ENCODE measurements at regions not wholly inside any gene's neighbourhood (a gene's known extent, or its start where the extent isn't known, plus 50 kb on each side); places are given as distances from the start of the nearest gene placed in this dataset.

DNA sequence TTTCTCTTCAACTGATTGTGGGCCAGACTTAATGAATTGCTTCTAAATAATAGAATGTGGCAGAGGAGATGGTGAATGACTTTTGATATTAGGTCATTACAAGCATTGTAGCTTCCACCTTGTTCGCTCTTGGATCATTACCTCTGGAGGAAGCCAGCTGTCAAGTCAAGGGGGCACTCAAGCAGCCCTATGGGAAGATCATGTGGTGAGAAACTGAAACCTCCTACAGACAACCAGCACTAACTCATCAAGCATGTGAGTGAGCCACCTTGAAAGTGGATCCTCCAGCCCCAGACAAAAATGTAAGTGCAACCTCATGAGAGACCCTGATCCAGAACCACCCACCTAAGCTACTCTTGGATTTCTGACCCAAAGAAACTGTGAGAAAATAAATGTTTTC, 109.8 kb upstream of the TBC1D5 start:
- H3K4me3 ChIP-seq (replicated peaks; ENCODE audit: low read depth, low read length): no peak overlapping the region
- TF ChIP-seq, protein P1, sequence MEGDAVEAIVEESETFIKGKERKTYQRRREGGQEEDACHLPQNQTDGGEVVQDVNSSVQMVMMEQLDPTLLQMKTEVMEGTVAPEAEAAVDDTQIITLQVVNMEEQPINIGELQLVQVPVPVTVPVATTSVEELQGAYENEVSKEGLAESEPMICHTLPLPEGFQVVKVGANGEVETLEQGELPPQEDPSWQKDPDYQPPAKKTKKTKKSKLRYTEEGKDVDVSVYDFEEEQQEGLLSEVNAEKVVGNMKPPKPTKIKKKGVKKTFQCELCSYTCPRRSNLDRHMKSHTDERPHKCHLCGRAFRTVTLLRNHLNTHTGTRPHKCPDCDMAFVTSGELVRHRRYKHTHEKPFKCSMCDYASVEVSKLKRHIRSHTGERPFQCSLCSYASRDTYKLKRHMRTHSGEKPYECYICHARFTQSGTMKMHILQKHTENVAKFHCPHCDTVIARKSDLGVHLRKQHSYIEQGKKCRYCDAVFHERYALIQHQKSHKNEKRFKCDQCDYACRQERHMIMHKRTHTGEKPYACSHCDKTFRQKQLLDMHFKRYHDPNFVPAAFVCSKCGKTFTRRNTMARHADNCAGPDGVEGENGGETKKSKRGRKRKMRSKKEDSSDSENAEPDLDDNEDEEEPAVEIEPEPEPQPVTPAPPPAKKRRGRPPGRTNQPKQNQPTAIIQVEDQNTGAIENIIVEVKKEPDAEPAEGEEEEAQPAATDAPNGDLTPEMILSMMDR (IDR thresholded peaks at IDR 0.05; ENCODE audit: low read depth, low read length, missing control alignments): no peak
- no peak for DNase-seq (ENCODE audit: extremely low read depth, low read depth)

DNA sequence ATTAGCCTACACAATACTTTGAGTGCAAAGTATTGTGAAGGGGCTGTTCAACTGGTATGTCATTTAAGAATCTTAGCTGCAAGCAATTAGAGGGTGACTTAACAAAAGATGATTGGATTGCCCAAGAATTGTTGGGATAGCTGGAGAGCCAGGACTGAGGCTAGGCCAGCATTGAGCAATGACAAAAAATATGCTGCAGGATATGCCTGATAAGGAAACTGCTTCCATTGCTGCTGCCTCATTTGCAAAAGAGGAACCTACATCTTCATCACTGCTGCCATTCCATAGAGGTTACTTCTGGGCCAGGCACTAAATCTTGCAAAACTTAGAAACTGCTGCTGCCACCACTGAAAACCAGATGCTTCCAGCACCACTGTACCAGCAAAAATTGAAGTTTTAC, 108.0 kb upstream of the TBC1D5 start:
- TF ChIP-seq, protein P1 (IDR thresholded peaks at IDR 0.05; ENCODE audit: low read depth, low read length, missing control alignments): no peak
- H3K4me3 ChIP-seq (replicated peaks; ENCODE audit: low read depth, low read length): no peak overlapping the region
- DNase-seq (ENCODE audit: extremely low read depth, low read depth): no peak

DNA sequence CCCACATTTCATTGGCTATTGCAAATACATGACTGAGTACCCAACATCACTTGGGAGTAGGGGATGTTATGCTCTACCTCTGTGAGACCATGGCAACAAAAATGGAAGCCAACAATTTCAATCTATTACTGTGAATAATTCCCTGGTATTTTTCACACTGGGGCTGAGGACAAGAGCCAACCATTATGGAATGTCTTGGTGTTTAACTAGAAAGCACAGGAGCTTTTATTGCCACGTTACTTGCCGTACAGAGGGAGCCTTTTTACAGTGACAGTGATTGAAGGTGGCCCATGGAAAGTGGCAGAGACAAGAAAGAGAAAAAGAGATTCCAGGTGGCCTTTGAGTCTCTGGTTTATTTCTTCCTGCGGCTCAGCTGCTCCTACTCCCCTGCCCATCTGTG, 105.7 kb upstream of the TBC1D5 start:
- TF ChIP-seq, protein P1 (IDR thresholded peaks at IDR 0.05; ENCODE audit: low read depth, low read length, missing control alignments): no peak
- DNase-seq (ENCODE audit: extremely low read depth, low read depth): no peak
- no peak overlapping the region for H3K4me3 ChIP-seq (replicated peaks; ENCODE audit: low read depth, low read length)

DNA sequence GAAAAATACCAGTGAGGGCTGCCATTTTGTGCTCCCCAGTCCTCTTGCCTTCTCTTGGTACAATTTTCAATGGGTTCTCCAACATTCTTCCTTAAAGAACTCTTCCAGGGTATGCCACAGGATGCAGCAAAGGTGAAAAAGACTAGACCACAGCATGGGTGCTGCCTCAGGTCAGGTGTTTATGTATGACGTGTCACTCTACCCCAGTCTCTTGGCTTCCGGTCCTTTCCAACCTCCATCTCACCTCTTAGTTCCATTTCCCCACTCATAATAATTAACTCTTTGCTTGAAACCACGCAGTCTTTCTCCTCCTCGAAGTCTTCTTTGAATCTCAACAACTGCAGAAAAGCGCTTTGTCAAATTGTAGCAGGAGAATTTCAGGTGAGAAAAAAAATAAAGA, 104.7 kb upstream of the TBC1D5 start:
- no peak for DNase-seq (ENCODE audit: extremely low read depth, low read depth)
- TF ChIP-seq, protein P1 (IDR thresholded peaks at IDR 0.05; ENCODE audit: low read depth, low read length, missing control alignments): no peak
- no peak overlapping the region for H3K4me3 ChIP-seq (replicated peaks; ENCODE audit: low read depth, low read length)

DNA sequence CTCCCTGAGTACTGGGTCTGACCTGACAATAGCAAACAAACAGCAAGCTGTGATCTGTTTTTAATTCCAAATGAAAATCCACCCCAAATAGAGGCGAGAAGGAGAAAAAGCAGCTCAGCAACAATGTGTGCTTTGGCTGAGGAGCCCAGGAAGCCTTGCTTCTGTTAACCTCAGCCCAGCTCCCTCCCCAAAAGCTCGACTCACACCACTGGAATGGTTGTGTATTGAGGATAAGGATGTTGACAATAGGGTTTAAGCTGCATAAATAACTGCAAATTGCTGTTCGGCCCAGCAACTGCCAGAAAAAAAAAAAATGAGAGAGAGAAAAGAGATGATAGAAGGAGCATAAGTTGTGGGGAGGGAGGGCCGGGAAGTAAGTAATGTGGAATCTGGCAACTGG, 104.0 kb upstream of the TBC1D5 start:
- H3K4me3 ChIP-seq (replicated peaks; ENCODE audit: low read depth, low read length): no peak overlapping the region
- DNase-seq (ENCODE audit: extremely low read depth, low read depth): no peak
- TF ChIP-seq, protein P1 (IDR thresholded peaks at IDR 0.05; ENCODE audit: low read depth, low read length, missing control alignments): no peak

DNA sequence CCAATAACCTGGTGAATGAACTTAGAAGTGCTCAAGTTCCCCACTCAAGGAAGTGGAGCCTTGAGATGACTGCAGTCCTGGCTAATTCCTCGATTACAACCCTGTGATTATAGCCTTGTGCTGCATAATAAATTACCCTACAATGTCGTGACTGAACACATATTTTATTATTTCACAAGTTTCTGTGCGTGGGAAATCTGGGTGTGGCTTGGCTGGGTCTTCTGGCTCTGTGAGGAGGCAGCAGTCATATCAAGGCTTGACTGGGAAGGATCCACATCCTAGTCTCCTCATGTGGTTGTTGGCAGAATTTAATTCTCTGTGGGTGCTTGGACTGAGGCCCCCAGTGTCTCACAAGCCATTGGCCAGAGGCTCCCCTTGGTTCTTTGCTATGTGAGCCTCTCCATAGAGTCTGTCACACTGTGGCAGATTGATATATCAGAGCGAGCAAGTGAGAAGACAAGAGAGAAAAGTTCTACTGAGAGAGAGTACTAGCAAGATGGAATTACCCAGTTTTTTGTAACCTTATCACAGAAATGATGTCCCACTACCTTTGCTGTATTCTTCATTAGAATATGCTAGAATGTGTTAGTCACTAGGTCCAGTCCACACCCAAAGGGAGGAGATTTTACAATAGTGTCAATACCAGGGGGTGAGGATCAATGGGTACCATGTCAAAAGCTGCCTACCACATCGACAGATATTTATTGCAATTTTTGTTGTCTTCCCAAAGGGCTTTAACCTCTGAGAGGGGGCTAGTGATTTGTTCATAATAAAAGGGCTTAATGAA, 102.8 kb upstream of the TBC1D5 start:
- no peak overlapping the region for H3K4me3 ChIP-seq (replicated peaks; ENCODE audit: low read depth, low read length)
- TF ChIP-seq, protein P1 (IDR thresholded peaks at IDR 0.05; ENCODE audit: low read depth, low read length, missing control alignments): no peak
- DNase-seq (ENCODE audit: extremely low read depth, low read depth): no peak

DNA sequence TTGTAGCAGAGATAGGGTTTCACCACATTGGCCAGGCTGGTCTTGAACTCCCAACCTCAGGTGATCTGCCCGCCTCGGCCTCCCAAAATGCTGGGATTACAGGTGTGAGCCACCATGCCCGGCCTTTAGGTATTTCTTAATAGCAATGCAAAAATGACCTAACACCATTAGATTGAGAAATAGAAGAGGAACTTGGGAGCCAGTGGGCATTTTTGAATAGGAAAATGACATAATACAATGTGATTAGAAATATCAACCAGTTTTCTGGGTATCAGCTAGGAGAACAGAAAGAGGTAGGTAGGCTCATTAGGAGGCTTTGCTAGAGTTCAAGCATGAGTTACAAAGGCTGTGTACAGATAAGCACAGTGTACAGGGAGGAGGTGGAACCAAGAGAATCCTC, 101.8 kb upstream of the TBC1D5 start:
- no peak for DNase-seq (ENCODE audit: extremely low read depth, low read depth)
- TF ChIP-seq, protein P1 (IDR thresholded peaks at IDR 0.05; ENCODE audit: low read depth, low read length, missing control alignments): no peak
- no peak overlapping the region for H3K4me3 ChIP-seq (replicated peaks; ENCODE audit: low read depth, low read length)
